SK-MEL-5 (cell line): ENCODE measurements at regions not wholly inside any gene's neighbourhood (a gene's known extent, or its start where the extent isn't known, plus 50 kb on each side); places are given as distances from the start of the nearest gene placed in this dataset.

Source experiments
- DNase-seq: peaks from one replicate; pipeline ENCODE4 v3.0.0-alpha.2; 2016; ENCODE audit warnings: low read depth, low spot score
- in situ Hi-C: cut with HindIII; loops from 2 replicates; pipeline ENCODE4 v1.10.0; 2016; ENCODE audit warnings: low sequenced_read_pairs, high pct_unique_total_duplicates, low pct_unique_long_range_greater_than_20kb

DNA sequence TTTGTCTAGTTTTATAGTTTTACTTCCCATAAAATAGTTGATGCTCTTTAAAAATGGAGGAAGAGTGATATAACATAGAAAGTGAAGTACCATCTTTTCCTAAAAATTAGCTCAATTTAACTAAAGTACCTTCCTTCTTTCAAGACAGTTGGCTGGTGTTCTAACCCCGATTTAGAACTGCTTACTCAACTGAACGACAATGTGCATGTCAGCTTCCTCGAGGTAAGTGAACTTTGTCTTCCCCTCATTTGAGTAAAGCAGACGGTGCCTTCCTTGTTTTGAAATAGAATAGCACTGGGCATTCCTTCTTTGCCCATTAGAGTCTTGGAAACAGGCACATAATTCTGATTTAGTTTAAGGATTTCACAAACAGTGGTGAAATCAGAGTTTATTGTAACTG is 1519.2 kb downstream of the EFNB2 start:
- in situ Hi-C loops, result no loop called here
- DNase-seq, result no peak

DNA sequence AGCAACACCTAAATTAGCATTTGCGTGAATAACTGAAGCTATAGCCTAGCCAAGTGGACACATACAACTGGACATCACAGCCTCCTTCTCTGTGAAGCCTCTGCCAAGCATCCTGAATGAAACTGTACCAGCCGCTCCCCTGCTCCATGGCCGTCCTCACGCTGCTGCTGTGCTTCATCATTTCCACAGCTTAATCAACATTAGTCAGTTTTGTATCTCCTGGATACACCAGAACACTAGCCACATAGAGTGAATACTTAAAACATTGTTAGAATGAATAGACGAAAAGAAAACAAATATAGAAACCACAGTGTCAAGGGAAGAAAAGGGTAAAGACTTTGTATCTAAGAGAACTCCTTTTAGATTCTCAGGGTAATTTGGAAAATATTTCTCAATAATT is 1526.9 kb downstream of the EFNB2 start:
- in situ Hi-C loops, result no loop called here
- no peak for DNase-seq

DNA sequence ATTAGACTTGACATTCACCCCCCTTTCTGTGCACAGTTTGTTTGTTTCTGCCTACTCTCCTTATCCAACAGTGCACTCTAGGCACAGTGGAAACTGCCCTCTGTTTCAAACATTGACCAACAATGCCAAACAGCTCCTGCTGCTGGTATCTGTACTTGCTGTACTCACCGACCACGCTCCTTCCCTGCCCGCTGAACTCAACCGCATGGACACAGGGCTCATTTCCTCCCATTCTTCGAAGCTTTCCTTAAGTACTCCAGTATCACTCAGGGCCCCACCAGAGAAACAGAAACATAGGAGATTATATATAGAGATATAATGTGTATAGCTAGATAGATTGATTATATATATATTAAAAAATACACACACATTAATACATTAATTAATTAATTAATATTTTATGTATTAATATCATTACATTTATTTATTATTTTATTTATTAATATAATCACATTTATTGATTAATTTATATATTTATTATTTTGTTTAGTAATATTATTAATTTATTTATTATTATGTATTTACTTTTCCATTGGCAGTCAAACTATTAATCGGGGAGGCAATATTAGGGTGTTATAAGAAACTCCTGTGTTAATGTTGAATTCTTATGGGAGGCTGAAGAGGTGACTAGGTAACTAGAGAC is 1528.2 kb downstream of the EFNB2 start:
- no peak for DNase-seq
- in situ Hi-C loops, result no loop called here

DNA sequence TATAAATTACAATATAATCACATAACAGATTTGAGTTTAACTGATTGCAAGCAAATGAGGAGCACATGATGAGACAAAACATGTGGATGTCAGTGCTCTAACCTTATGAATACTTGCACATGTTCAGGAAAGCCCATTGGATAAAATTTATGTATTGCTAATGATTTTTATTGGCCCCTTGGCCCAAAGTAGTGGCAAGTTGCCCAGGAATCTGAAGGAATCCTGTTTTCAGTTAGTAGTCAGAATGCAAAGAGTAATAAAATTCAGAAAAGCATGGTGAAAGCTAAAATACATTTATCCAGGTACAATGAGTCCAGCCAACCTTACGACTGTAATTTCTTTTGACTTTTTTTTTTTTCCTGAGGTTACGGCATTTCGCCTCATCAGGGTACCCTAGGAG is 1539.4 kb downstream of the EFNB2 start:
- in situ Hi-C loops, result no loop called here
- no peak for DNase-seq

DNA sequence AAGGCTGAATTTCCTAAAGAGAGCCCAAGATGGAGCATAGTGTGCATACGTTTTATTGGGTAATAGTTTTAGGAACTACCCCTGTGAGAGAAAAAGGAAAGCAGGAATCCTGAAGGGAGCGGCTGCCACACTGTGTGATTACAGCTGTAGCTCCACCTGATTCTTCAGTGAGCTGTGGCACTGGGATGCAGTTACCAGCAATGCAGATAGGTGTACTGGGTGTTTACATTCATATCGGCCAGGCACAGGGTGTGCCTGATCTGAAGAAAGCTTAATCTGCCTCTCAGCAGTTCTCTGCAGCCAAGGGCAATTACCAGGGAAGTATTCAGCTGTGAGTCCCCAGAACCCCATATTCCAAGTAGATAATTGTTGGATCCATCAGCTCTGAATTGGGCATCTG is 1541.8 kb downstream of the EFNB2 start:
- in situ Hi-C loops, result no loop called here
- DNase-seq, result no peak

DNA sequence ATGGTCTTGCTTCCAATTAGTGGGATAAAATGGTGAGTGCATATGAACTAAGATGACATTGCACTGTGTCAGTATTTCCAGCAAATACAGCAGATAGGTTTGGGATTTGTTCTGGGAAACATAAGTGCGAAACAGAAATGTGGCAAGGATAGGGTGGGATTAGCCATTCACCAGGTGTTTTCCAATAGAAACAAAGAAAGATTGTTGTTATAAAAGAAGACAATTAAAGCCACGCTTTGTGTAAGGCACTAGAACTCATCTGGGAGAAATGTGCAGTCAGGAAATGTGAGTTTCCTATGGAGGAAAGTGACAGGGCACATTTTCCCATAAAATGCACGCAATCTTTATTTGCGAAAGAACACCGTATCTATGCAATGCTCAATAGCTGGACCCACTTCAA is 1547.8 kb downstream of the EFNB2 start:
- in situ Hi-C loops, result no loop called here
- DNase-seq, result no peak

DNA sequence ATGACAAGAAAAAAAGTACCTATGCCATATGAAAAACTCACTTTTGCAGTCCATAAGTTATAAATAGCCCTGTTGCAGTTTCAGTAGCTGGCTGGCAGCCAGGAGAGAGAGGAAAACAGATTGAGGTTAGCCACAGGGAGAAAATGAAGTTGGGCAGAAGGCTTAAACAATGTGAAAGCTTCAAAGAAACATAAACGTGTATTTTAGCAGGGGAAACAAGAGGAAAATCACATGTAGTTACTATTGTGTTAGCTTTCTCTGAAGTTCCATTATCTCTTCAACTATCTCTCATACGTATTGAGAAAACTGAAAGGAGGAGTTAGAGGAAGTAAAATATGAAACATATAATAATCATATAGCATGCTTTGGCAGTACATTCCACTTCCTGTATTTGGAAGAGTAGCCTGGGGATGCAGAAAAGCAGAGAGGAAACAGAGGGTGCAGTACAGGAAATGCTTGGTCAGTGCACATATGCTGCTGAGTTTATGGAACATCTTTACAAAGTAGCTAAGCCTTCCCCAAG is 1551.1 kb downstream of the EFNB2 start:
- no peak for DNase-seq
- in situ Hi-C loops, result no loop called here

DNA sequence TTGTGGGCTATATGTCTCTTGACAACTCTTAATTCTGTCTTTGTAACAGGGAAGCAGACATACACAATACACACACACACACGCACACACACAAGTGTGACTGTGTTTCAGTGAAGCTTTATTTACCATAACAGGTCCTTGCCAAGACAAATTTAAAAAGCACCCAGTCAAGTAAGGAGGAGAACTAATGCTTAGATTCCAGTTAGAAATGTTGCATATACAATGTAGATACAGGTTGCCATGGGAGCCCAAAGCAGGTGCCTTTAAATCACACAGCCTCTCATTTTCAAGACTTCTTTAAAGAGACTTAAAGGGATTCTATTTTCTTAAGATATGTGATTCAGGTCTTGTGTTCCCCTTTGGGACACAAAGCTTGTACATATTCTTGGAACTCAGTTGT is 1551.9 kb downstream of the EFNB2 start:
- in situ Hi-C loops, result no loop called here
- no peak for DNase-seq

DNA sequence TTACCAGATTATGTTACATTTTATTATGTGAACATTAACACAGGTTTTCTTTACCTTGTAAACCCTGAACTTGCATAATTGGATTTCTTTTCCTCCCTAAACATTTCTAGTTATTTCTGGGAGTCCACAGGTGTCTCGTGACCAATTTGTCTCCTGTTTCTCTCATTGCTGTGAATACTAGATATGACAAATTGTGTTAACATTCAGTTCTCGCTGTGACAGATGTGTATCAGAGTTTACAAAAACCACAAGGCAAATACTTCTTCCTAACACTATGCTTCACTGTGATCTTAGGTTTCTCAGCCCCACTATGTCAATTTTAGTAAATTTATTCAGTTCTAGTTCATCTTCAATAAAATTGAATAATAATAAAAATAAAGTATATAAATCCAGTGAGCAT is 1554.9 kb downstream of the EFNB2 start:
- in situ Hi-C loops, result no loop called here
- no peak for DNase-seq

DNA sequence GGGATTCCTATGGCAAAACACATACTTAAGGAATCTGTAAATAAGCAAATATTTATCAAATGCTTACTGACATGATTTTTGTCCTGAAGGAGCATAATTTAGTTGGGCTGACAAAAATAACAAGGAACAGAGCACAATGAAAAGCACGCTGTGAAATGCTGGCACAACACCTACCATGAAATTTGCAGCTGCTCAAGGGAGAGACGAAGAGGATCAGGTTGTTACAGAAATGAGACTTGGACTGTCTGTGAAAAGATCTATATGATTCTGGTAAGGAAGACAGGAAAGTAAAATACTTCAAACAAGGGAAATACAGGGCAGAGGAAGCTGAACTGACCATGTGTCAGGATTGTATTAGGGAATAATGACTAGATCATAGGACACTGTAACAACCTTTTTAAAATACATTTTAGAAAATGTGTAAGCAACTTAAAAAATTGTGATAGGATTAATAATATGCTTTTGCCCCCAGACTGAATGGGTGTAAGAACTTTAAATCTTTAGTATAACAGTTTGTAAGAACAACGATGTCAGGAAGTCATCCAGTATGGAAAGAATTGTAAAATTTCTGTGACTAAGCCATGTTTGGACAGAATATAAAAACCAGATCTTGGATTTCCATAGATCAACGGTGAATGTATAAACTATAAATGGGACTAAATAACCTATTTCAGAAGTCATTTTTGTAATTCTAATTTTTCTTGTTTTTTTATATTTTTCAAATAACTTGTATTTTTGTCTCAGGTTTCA is 1556.0 kb downstream of the EFNB2 start:
- in situ Hi-C loops, result no loop called here
- no peak for DNase-seq

DNA sequence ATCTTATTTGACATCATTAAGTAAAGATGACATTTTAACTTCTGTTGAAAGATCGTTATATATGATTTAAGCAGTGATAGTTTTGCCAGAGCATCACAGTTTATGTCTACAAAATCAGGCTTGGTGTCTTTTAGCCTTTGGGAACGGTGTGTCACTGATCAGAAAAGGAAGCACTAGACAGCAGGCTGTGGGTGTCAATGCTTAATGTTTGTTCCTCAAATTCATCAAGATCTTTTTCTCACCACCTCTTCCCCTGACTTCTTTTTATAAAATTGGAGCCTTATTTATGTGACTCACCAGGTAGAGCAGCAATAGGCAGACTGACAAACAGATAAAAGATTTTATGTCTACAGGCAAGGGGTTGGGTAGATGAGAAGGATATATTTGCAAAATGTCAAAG is 1558.5 kb downstream of the EFNB2 start:
- DNase-seq, result no peak
- in situ Hi-C loops, result no loop called here

DNA sequence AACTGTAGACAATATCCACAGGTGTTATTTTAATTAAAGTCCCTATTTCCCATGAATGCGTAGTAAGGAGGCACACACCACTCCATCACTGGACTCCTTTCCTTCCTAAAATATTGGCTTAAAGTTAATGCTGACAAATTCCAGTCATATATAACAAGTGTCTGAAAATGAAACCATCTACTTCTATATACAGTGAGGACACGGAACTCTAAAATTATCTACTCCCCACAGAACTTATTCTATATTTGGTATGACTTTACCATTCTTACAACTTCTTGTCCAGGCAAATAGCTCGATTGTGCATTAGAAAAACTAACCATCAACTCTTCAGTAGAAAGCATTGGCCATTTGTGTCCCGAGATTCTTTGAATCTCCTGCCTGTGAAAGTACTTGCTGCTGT is 1560.2 kb downstream of the EFNB2 start:
- no peak for DNase-seq
- in situ Hi-C loops, result no loop called here

DNA sequence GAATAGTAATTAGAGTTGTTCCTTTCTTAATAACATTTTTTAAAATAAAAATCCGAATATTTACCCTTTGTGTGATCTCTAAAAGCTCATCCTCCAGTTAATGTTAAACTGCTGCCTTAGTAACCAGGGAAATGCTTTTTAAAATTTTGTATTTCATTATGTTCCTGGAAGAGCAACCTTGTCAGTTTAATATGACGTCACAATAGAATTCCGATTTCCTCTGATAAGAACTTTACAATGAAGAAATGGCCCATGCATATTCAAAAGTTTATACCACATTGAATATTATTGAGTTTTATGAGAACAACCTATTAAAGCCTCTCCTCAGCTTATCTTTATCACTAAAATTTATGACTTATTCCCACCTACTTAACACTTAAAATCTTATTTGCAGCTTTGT is 1566.6 kb downstream of the EFNB2 start:
- in situ Hi-C loops, result no loop called here
- DNase-seq, result no peak

DNA sequence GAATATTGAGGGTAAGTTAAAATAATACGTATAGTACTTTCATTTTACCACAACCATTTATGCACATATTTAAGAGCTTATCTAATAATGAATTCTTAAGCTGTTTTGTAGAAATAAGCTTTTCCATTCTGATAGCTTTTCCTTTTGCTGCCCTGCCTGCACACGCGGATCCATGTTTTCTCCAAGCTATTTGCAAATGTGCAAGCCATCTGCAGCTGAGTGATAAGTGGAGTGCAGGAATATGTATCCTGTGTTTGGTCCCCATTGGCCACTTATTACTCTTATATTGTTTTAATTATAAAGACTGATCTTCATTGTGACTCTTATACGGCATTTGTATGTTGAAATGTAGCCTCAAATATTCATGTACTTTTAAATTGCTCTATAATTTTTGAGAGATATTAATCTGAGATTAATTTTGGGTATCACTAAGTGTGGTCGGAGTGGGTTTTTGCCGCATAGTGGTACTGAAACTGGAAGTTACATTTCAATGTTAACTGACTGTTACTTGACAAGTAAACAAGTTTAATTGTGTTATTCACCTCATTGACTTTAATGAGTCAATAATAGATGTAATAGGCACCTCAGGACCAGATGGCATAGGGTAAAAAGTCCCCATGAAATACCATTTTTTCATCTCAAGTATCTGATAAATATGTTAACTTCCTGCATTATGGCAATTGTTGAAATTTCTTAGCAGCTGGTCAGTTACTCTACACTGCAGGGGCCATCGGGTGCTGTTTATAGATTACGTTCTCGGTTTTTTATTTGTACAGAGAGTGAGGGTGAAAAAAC is 1567.4 kb downstream of the EFNB2 start:
- in situ Hi-C loops, result no loop called here
- DNase-seq, result no peak

DNA sequence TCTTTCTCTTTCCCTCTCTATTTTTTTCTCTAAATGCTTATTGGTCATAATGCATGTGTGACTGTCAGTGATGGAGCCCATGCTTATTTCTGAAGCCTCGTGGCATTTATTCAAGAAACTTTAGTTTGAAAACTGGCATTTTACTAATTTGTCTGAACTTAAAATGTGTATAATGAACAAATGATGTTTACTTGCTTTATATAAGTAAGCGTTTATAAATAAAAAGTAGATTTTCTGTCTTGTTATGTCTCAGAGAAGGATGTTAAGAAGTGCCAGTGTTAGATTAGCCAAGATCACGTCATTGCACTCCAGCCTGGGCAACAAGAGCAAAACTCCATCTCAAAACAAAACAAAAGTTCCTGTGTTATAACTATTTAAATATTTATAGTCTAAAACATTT is 1568.1 kb downstream of the EFNB2 start:
- in situ Hi-C loops, result no loop called here
- no peak for DNase-seq

DNA sequence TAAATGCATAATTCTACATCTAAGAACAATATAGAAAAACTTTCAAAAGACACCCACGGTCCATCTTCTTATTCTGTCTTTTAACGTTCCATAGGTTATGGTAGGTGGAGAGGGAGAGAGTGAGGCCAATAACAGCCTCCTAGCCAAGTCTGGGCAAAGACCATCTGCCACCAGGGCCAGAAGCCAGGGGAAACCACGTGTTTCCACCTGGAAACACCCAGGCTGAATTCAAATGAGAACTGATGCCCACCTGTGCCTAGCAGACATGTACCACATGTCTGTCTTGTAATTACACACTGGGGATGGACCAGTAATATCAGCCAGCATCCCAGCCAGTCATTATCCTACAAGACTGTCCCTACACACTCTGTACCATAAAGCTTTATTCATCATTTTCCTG is 1573.1 kb downstream of the EFNB2 start:
- no peak for DNase-seq
- in situ Hi-C loops, result no loop called here

DNA sequence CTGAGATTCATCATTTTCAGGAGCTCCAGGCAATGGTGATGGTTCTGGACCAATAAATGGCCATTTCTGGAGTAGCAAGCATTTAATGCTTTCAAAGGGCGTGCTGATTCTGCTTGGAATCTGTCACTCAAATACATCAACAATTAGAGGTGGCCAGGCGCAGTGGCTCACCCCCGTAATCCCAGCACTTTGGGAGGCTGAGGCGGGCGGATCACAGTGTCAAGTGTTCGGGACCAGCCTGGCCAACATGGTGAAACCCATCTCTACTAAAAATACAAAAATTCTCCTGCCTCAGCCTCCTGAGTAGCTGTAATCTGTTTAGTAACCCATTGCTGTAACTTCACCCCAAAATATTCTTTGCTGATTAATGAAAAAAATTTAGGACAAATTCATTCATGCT is 1574.2 kb downstream of the EFNB2 start:
- DNase-seq, result no peak
- in situ Hi-C loops, result no loop called here

DNA sequence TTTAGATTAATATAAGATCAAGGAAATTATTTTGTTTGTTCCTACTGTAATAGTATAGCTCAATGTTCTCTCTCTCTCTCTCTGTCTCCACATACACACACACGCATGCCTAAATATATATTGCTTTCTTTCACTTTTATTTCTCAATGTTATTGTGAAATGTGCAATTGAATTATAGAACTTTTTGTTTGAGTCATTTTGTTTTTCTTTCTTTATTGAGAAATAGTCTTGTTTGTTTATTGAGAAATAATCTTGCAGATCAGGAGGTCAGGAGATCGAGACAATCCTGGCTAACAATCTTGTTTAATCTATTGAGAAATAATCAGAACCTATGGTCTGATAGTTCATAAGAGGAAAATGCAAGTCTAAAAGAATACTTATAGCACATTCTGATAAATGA is 1581.3 kb downstream of the EFNB2 start:
- in situ Hi-C loops, result no loop called here
- DNase-seq, result no peak

DNA sequence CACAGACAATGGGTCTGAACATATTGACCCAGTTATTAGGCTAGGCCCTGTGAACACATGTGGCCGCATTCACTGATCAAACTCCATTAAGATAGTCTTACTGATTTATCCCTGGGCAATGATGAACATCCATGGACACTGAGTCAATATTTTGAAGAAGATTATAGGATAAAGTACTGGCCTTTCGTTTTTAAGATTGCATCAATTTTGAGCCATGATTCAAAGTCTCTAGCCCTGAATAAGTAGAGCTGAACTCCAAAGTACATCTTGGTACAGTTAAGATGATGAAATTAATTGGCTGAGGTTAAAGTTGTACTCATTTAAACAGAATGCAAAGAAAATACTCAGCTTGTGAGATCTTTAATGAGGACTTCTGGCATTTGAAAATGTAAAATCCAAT is 1581.9 kb downstream of the EFNB2 start:
- DNase-seq, result no peak
- in situ Hi-C loops, result no loop called here
